Kidney epithelial cell (primary cell): ENCODE measurements at regions not wholly inside any gene's neighbourhood (a gene's known extent, or its start where the extent isn't known, plus 50 kb on each side); places are given as distances from the start of the nearest gene placed in this dataset.
"Not testable (repeated sequence)": the region's sequence is repeated elsewhere in the genome, so short reads cannot be mapped to it uniquely, and the experiment has no call there.

Source experiments
- DNase-seq: peaks from one replicate; pipeline ENCODE4 v3.0.0-alpha.2; 2010; ENCODE audit warnings: low read depth
- H3K27me3 ChIP-seq: 2 replicates; pipeline ENCODE4 v1.6.0; 2011; ENCODE audit warnings: low read length; ENCODE audit not compliant: control insufficient read depth, insufficient read depth
- H3K36me3 ChIP-seq: 2 replicates; pipeline ENCODE4 v1.5.1; 2011; ENCODE audit warnings: low read length; ENCODE audit not compliant: control insufficient read depth, insufficient read depth
- H3K4me3 ChIP-seq: 2 replicates; pipeline ENCODE4 v1.5.1; 2011; ENCODE audit warnings: low read depth, mild to moderate bottlenecking, control low read depth, low read length
- TF ChIP-seq, protein P1 (sequence below): IDR thresholded peaks from 2 replicates; pipeline ENCODE4 v1.5.1; 2011; ENCODE audit warnings: mild to moderate bottlenecking, moderate library complexity, low read length, control low read depth, inconsistent platforms; ENCODE audit not compliant: insufficient read depth, poor library complexity, severe bottlenecking

DNA sequence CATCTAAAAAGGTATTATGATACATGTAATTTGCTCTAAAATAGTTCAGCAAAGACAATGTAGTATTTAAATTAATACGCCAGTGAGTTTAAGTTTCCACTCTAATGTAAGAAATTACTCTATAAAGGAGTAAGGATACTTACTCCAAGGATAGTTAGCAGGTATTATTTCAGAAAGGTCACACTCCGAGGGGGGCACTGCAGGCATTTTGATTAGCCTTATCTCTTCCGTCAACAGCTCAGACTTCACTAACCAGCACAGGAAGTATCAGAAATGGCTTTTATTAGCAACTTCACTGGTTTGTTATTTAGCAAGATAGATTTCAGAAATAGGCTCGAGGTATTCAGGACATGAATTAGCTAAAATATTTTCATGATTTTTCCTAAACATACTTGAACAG, 127.0 kb downstream of the COX18 start:
- Histone ChIP-seq H3K4me3 (no peak overlapping the region), H3K27me3 (no peaks in the 10 kb centered on the region), H3K36me3 (no peaks in the 10 kb centered on the region)
- TF ChIP-seq, protein P1, sequence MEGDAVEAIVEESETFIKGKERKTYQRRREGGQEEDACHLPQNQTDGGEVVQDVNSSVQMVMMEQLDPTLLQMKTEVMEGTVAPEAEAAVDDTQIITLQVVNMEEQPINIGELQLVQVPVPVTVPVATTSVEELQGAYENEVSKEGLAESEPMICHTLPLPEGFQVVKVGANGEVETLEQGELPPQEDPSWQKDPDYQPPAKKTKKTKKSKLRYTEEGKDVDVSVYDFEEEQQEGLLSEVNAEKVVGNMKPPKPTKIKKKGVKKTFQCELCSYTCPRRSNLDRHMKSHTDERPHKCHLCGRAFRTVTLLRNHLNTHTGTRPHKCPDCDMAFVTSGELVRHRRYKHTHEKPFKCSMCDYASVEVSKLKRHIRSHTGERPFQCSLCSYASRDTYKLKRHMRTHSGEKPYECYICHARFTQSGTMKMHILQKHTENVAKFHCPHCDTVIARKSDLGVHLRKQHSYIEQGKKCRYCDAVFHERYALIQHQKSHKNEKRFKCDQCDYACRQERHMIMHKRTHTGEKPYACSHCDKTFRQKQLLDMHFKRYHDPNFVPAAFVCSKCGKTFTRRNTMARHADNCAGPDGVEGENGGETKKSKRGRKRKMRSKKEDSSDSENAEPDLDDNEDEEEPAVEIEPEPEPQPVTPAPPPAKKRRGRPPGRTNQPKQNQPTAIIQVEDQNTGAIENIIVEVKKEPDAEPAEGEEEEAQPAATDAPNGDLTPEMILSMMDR, result no peak
- no peak for DNase-seq

DNA sequence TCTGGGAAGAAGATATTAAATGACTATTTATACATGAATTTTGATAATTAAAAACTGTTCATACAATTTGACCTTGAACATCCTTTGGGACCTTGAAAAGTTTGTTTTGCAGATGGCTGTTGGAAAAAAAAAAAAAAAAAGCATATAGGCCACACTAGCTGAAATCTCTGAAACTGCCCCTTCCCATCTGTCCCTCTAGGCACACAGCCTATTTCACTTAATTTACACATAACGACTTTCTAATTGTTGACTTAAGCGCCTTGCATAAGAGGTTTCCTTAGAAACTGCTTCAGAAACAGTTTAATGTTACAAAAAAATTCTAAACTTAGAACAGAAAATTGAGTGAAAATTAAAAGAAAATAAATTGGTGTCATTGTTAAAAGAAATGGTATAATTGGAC, 131.0 kb downstream of the COX18 start:
- DNase-seq, result no peak
- no peak overlapping the region for H3K4me3 ChIP-seq
- TF ChIP-seq, protein P1, result no peak

DNA sequence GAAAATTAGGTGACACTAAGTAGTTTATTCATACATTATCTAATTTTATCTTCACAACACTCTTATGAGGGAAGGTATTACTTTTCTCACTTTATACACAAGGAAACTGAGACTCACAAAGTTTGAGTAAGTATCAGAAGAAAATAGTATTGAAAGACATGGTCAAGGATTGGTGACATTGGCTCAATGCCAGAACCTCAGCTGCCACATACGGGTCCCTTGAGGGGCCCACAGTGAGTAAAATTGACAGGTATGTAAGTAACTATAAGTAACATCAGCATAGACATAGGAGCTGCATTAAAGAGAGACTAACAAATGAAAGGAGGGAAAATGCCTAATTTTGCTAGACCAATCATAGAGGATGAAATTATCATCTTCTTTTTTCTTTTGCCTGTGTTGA, 134.1 kb downstream of the COX18 start:
- H3K27me3 ChIP-seq, result no peaks in the 10 kb centered on the region
- TF ChIP-seq, protein P1, result no peak
- no peak for DNase-seq
- no peaks in the 10 kb centered on the region for H3K36me3 ChIP-seq
- H3K4me3 ChIP-seq, result no peak overlapping the region

More for the DNA sequence above, 131.0 kb downstream of the COX18 start:
- Histone ChIP-seq H3K36me3 (no peaks in the 10 kb centered on the region), H3K27me3 (no peaks in the 10 kb centered on the region)

DNA sequence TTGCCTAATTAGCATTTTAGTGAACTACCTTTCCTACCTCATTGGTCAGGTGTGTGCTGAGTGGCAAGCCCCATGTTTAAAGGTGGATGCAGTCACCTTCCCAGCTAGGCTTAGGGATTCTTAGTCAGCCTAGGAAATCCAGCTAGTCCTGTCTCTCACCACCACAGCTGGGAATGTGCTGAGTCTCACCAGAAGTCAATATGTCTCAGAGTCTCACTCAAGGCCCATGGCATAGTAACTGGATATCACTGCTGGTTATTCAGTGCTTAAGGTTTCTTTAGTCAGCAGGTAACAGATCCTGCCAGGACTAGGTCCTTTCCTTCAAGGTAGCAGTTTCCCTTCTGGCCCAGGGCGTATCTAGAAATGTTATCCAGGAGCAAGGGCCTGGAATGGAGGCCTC, 136.5 kb downstream of the COX18 start:
- TF ChIP-seq, protein P1, result no peak

DNA sequence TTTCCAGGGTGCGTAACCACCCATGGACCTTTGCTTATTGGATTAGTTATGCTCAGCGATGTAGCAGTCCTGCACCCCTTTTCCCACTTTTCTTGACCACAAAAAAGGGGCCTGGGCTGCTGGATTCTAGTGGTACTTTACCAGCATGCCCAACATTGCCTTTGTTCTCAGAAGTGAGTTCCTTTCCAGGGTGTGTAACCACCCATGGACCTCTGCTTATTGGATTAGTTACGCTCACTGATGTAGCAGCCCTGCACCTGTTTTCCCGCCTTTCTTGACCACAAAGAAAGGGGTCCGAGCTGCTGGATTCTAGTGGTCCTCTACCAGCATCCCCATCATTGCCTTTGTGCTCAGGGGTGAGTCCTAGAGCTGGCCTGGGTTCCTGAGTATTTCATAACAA, 138.2 kb downstream of the COX18 start:
- DNase-seq, result no peak
- no peaks in the 10 kb centered on the region for H3K27me3 ChIP-seq
- H3K4me3 ChIP-seq, result no peak overlapping the region
- TF ChIP-seq, protein P1, result no peak
- H3K36me3 ChIP-seq, result no peaks in the 10 kb centered on the region

More for the DNA sequence above, 136.5 kb downstream of the COX18 start:
- H3K36me3 ChIP-seq, result no peaks in the 10 kb centered on the region
- H3K27me3 ChIP-seq, result no peaks in the 10 kb centered on the region
- no peak for DNase-seq
- H3K4me3 ChIP-seq, result no peak overlapping the region

DNA sequence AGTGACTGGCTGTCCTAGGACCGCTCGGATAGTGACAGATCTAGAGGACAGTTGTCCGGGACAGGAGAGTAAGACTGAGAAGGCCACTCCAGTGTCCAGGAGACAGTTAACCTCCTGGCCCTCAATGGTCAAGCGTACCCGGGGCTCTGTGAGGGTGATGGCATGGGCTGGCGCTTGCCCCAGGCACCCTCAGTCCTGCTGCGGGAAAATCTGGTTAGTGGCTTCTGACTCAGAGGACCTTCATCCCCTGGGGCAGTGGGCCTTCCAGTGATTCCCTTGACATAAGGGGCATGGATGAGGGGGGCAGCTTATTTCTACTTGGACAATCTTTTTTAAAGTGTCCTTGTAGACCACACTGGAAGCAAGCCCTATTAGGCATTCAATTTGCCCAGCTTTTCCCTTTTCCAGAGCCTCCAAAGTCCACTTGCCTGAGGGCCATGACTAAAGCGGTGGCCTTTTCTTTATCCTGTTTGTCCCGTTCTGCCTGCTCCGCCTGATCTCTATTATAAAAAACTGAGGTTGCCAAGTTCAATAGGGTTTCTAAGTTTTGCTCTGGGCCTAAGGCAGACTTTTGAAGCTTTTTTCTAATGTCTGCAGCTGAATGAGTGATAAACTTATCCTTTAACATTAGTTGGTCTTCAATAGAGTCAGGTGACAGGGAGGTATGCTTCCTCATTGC, 139.8 kb downstream of the COX18 start:
- not testable (repeated sequence) for H3K27me3 ChIP-seq, DNase-seq, H3K36me3 ChIP-seq, H3K4me3 ChIP-seq
